Body of pancreas (tissue), 4 donors: ENCODE measurements at regions not wholly inside any gene's neighbourhood (a gene's known extent, or its start where the extent isn't known, plus 50 kb on each side); places are given as distances from the start of the nearest gene placed in this dataset.

Source experiments
- ATAC-seq: fragments of 150-250 bp; one replicate; pipeline ENCODE4 v1.9.1; 2016
- DNase-seq, 4 donors: peaks; one replicate each; pipeline ENCODE4 v3.0.0-alpha.2; 2019
- H3K27ac ChIP-seq, 4 donors: fragments of 200-600 bp; sonication (generic); 1 replicate in 3 of 4; 2 replicates in 1 of 4; pipeline versions ENCODE4 v1.5.1 to v1.6.1; 2016 to 2019; ENCODE audit warnings: mild to moderate bottlenecking in 1 of 4, mixed read lengths in 1 of 4, moderate library complexity in 1 of 4
- H3K27me3 ChIP-seq, 2 donors: fragments of 200-600 bp; sonication (generic); one replicate each; pipeline ENCODE4 v1.6.0; 2016; ENCODE audit warnings: mild to moderate bottlenecking in 1 of 2
- H3K36me3 ChIP-seq, 2 donors: fragments of 200-600 bp; sonication (generic); replicated peaks in 1 of 2; 2 replicates each; pipeline ENCODE4 v1.5.1; 2016; ENCODE audit warnings: low read depth in 2 of 2; ENCODE audit not compliant: insufficient read depth in 1 of 2
- H3K4me1 ChIP-seq: fragments of 200-600 bp; sonication (generic); one replicate; pipeline ENCODE4 v1.6.0; 2016
- H3K4me3 ChIP-seq, 2 donors: fragments of 200-600 bp; sonication (generic); 1 replicate in 1 of 2; 2 replicates in 1 of 2; pipeline ENCODE4 v1.5.1; 2016 to 2019
- H3K9me3 ChIP-seq, 3 donors: fragments of 200-600 bp; sonication (generic); 1 replicate in 2 of 3; 2 replicates in 1 of 3; pipeline ENCODE4 v1.5.1; 2016
- POLR2A ChIP-seq, 3 donors: fragments of 450-650 bp; IDR thresholded peaks; one replicate each; pipeline ENCODE4 v1.6.1; 2016; ENCODE audit warnings: antibody characterized with exemption in 3 of 3, mild to moderate bottlenecking in 2 of 3
- WGBS, 2 donors: methylation state at CpG; one replicate each; pipeline ENCODE4 v1.1.5; 2017; 5-methylcytosine and 5-hydroxymethylcytosine counted together
- intact Hi-C: fragments of 100-400 bp; cut with DNase I; formaldehyde crosslinking; loops from one replicate; pipeline ENCODE4 v1.15.1; 2023
- TF ChIP-seq, protein P1 (sequence below), 7 experiments: fragments of 450-650 bp in 4 of 7; fragments of 200-600 bp in 3 of 7; sonication (generic) in 3 of 7; IDR thresholded peaks; one replicate each; pipeline ENCODE4 v1.5.1; 2016 to 2019; ENCODE audit warnings: antibody characterized with exemption in 7 of 7

GRCh38 chr13:72448082-72448481 is 279.3 kb downstream of the MZT1 start:
- TF ChIP-seq POLR2A (IDR thresholded peaks at IDR 0.05), result no peak
- TF ChIP-seq, protein P1, sequence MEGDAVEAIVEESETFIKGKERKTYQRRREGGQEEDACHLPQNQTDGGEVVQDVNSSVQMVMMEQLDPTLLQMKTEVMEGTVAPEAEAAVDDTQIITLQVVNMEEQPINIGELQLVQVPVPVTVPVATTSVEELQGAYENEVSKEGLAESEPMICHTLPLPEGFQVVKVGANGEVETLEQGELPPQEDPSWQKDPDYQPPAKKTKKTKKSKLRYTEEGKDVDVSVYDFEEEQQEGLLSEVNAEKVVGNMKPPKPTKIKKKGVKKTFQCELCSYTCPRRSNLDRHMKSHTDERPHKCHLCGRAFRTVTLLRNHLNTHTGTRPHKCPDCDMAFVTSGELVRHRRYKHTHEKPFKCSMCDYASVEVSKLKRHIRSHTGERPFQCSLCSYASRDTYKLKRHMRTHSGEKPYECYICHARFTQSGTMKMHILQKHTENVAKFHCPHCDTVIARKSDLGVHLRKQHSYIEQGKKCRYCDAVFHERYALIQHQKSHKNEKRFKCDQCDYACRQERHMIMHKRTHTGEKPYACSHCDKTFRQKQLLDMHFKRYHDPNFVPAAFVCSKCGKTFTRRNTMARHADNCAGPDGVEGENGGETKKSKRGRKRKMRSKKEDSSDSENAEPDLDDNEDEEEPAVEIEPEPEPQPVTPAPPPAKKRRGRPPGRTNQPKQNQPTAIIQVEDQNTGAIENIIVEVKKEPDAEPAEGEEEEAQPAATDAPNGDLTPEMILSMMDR (IDR thresholded peaks at IDR 0.05), result no peak
- ATAC-seq (no peak), DNase-seq (no peak)
- intact Hi-C loops, result no loop called here
- Histone ChIP-seq H3K4me1 (no peaks in the 10 kb centered on the region), H3K27ac (no peak overlapping the region), H3K4me3 (no peak overlapping the region), H3K27me3 (no peaks in the 10 kb centered on the region), H3K36me3 (no peaks in the 10 kb centered on the region), H3K9me3 (no peaks in the 10 kb centered on the region)
- 35 to 62% methylated on average over 1 of the region's 1 CpG for WGBS, 2 donors

DNA sequence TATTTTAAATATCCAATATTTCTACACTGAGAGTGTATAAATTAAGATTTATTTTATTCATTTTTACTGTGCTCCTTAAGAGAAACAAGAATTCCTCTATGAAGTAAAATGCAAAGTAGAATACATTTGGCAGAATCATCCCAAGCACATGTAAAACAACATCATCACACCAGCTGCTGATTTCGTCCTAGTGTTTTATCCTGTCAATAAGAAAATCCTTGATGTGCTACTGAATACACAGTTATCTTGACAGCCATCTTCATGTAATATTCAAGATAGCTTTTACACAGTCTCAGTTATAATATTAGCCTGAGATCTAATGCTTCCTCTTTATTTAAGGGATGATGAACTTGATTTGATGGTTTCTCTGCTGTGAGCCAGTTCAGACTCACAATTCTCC is 282.4 kb downstream of the MZT1 start:
- Histone ChIP-seq H3K4me1 (no peaks in the 10 kb centered on the region), H3K27ac (no peak overlapping the region), H3K9me3 (no peaks in the 10 kb centered on the region), H3K27me3 (no peaks in the 10 kb centered on the region), H3K4me3 (no peak overlapping the region), H3K36me3 (no peaks in the 10 kb centered on the region)
- ATAC-seq (no peak), DNase-seq (no peak)
- TF ChIP-seq, protein P1 (IDR thresholded peaks at IDR 0.05), result no peak
- TF ChIP-seq POLR2A (IDR thresholded peaks at IDR 0.05), result no peak
- WGBS, 2 donors, result 42 to 44% methylated on average over 1 of the region's 1 CpG
- intact Hi-C loops, result no loop called here

DNA sequence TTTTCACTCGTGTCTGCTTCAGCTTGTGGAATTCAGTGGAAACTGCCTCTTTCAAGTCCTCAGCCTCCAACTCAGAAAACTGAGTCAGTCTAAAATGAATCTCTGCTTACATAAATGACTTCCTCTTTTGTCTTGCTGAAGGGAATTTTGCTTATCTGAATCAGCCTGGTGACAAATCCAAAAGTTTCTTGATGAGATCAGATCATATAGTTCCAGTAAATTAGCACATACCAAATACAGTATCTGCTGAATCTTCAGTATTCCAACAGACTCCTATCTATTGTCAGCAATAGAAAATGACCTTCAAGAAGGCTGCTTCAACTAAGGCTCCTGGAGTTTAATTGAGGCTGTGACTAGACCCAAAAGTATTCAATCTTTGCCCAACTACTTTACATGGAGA is 290.0 kb downstream of the MZT1 start:
- no peak for TF ChIP-seq POLR2A (IDR thresholded peaks at IDR 0.05)
- TF ChIP-seq, protein P1 (IDR thresholded peaks at IDR 0.05), result no peak
- WGBS, 2 donors, result 21 to 25% methylated on average over 1 of the region's 1 CpG
- intact Hi-C loops, result no loop called here

DNA sequence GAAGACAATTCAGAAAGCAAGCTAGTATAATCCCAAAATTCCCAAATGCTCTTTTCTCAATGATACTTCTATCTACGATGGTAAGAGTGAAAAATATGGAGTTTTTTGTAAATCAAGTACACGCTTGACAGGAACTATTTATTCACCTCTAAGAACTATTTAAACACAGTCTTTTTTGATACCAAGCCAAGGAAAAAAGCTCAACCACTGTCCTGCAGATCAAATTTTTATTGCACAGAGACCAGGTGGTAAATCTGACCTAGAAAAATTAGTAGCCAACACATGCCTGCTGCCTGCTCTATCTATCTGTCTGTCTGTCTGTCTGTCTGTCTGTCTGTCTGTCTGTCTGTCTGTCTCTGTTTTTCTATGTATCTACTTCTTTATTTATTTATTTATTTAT is 292.2 kb downstream of the MZT1 start:
- ATAC-seq (no peak), DNase-seq (no peak)
- no peak overlapping the region for H3K4me3 ChIP-seq
- H3K4me1 ChIP-seq, result no peaks in the 10 kb centered on the region
- no peak overlapping the region for H3K27ac ChIP-seq
- intact Hi-C loops, result no loop called here
- no peaks in the 10 kb centered on the region for H3K27me3 ChIP-seq
- no peaks in the 10 kb centered on the region for H3K9me3 ChIP-seq
- no peaks in the 10 kb centered on the region for H3K36me3 ChIP-seq
- WGBS, 2 donors, result 38 to 40% methylated on average over 2 of the region's 2 CpGs
- TF ChIP-seq, protein P1 (IDR thresholded peaks at IDR 0.05), result no peak
- no peak for TF ChIP-seq POLR2A (IDR thresholded peaks at IDR 0.05)

More for the DNA sequence above, 290.0 kb downstream of the MZT1 start:
- Histone ChIP-seq H3K36me3 (no peaks in the 10 kb centered on the region), H3K4me3 (no peak overlapping the region), H3K27ac (no peak overlapping the region), H3K9me3 (no peaks in the 10 kb centered on the region), H3K4me1 (no peaks in the 10 kb centered on the region), H3K27me3 (no peaks in the 10 kb centered on the region)
- no peak for ATAC-seq
- no peak for DNase-seq

DNA sequence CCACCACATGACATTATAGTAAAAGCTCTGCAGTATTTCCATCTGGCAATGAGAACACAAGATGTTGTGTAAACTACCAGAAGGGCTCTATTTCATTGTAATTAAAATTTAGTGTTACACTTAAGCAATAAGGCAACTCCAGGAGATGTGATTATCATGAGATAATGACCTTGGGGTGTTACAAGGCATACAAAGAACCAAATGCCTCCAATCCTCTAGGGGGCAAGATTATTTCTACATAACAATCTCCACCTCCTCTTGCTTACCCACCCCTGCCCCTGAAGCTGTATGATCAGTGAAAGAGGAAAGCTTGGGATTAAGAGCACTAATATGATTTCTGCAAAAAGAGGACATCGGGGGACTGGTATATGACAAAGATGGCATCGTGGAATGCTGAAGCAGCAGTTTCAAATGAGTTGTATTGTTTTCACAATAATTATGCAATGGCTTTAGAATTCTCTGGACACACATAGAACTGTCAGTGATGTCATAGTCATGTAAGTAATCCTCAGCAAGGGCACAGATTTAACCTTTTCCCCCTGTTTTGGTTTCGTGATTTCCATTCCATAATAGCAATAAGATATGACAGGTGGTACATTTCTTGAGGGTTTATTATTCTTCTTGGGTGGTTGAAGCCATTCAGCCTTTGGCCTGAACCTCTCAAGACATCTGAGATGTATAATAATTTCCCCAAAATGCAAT is 295.3 kb downstream of the MZT1 start:
- intact Hi-C loops, result no loop called here
- no peak for ATAC-seq
- Histone ChIP-seq H3K4me1 (no peaks in the 10 kb centered on the region), H3K4me3 (no peak overlapping the region), H3K9me3 (no peaks in the 10 kb centered on the region), H3K27ac (no peak overlapping the region), H3K27me3 (no peaks in the 10 kb centered on the region), H3K36me3 (no peaks in the 10 kb centered on the region)
- DNase-seq, result no peak
- WGBS, 2 donors, result 84 to 85% methylated on average over 3 of the region's 3 CpGs
- TF ChIP-seq, protein P1 (IDR thresholded peaks at IDR 0.05), result no peak
- no peak for TF ChIP-seq POLR2A (IDR thresholded peaks at IDR 0.05)
